Activated CD4-positive, alpha-beta T cell treated with anti-CD3 and anti-CD28 coated beads, Interleukin-2, amount 50 U/mL, for 4 hours (primary cell): ENCODE measurements at regions not wholly inside any gene's neighbourhood (a gene's known extent, or its start where the extent isn't known, plus 50 kb on each side); places are given as distances from the start of the nearest gene placed in this dataset.

Experiments used
- DNase-seq, 2 experiments: peaks; one replicate each; pipeline ENCODE4 v3.0.0-alpha.2; 2020

GRCh38 chr11:70810681-70811080 is 412.4 kb downstream of the CTTN start:
- DNase-seq = no peak

DNA sequence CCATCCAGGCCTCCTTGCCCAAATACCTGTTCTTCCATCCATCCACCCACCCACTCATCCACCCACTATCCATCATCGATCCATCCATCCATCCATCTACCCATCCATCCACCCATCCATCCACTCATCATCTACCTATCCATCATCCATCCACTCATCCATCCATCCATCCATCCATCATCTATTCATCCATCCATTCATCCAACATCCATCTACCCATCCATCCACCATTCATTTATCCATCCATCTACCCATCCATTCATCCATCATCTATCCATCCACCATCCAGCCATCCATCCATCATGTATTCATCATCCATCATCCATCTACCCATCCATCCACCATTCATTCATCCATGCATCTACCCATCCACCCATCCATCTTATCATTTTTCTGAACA is 413.2 kb downstream of the CTTN start:
- DNase-seq = no peak

GRCh38 chr11:70811915-70812314 is 413.6 kb downstream of the CTTN start:
- no peak for DNase-seq

- no peak for DNase-seq
These were observed 414.1 kb downstream of the CTTN start for GRCh38 chr11:70812472-70812871.

- DNase-seq = no peak
These were observed 415.3 kb downstream of the CTTN start for GRCh38 chr11:70813651-70814050.

DNA sequence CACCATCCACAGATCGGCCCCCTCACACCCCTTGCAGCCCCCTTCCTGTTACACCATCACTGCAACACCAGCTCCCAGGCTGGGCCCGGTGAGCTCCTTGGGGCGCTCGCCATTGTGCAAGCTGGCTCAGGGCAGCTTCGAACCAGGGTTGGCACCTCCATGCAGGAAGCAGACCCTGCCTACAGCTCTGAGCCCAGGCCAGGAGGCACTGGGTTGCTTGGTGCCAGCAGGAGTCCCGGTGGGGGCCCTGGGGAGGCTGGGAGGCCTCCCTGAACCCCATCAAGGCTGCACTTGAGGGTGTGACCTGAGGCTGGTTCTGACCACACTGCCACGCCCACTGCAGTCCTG is 417.1 kb downstream of the CTTN start:
- no peak for DNase-seq

- no peak for DNase-seq
These were observed 417.9 kb downstream of the CTTN start for GRCh38 chr11:70816156-70816678.

DNA sequence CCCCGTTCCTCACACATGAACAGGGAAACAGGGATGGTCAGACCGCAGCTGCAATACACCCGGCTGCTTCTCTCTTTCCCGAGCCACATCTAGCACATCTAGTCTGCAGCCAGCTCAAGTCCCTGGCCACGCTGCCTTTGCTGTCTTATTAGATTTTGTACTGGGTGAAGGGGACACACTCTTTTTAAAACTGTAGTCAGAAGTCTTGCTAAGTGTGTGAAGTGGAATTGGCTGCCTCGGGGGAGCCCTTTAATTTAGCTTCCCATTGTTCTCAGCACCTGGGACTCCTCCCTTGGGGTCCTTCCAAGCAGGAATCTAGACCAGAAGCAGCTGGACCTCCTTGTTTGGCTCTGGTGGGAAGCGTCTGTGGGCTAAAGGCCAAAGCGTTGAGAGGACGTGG is 420.0 kb downstream of the CTTN start:
- no peak for DNase-seq

- DNase-seq = no peak
These were observed 420.7 kb downstream of the CTTN start for GRCh38 chr11:70819022-70819421.

- no peak for DNase-seq
These were observed 422.0 kb downstream of the CTTN start for GRCh38 chr11:70820311-70820710.

DNA sequence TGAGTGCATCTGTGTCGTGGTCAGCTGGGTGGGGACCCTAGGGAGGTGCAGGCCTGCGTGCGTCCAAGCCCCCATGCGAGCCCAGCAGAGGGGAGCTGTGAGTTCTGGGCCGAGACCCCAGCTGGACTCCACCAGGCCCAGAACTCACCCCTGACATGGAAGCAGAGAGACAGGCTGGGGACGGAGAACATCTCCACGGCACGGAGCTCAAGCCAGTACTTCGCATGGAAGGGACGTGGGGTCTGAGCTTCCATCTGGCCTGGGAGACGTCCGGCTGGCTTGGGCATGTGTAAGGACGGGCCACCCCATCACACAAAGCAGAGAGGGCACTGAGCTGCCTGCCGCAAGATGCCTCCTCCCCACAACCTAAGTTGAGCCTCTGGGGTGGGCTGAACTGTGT is 422.4 kb downstream of the CTTN start:
- DNase-seq = no peak

DNA sequence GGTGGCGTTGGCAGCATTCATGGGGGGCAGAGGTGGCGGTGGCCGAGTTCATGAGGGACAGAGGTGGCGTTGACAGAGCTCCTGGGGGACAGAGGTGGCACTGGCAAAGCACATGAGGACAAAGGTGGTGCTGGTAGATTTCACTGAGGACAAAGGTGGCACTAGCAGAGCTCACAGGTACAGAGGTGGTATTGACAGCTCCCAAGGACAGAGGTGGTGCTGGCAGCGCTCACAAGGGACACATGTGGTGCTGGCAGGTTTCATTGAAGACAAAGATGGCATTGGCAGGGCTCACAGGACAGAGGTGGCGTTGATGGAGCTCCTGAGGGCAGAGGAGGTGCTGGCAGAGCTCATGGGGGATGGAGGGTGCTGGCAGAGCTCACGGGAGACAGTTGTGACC is 425.4 kb downstream of the CTTN start:
- no peak for DNase-seq

GRCh38 chr11:70824605-70825245 is 426.4 kb downstream of the CTTN start:
- DNase-seq = no peak

GRCh38 chr11:70825893-70826540 is 426.4 kb downstream of the SHANK2 start:
- no peak for DNase-seq

DNA sequence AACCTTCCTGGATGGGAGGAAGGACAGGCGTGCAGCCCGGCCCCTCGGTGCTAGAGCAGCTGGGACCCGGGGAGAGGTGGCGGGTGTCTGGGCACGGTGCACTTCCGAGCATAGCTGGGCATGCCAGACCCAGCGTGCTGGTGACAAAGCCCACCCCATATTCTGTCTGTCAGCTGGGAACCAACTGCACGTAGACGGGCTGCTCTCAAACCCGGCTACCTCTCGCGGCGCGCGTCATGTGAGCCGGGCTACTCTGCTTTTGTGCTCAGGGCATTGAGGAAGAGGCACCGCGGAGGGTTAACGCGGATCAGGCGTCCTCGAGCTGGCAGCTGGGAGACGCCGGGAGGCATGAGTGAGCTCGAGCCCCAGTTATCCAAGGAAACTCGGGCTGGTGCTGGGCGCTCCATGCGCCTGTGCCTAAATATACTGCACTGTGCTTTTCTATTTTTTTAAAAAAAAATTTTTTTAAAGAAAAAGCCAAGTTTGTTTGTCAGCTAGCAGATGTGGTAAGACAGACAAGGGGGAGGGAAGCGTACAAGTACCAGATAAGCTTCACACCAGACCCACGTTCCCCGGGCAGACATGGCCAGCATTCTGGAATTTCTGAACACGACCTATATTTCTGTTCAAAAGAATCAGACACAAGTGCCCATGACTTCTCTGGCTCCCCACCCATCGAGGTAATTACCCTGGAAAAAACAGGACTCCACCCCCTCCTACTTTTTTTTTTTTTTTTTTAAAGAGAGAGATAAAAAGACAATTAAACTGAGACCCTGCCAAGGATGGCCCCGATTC is 425.6 kb downstream of the SHANK2 start:
- DNase-seq = no peak

DNA sequence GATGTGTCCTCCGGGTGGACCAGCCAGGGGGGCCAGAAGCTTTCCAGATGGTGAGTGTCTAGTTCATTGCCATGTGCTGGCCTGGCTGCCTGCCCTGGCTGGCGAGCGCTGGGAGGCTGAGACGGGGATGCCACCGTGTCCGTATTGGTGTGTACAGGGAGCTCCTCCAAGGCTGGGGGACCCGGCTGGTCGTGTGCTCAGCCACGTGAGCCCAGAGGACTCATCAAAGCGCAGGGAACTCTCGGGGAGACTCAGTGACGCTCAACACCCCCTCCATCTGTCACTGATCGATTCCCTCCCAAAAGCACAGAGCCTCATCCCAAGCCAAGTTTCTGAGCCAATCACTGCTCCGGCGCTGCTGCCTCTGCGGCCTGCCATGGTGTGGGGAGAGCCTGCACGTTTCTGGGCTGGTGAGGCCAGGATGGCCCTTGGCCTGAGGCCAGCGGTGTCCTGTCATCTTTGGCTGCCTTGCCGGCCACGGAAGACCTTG is 423.7 kb downstream of the SHANK2 start:
- no peak for DNase-seq

- no peak for DNase-seq
These were observed 423.1 kb downstream of the SHANK2 start for GRCh38 chr11:70829134-70829885.

GRCh38 chr11:70829886-70830272 is 422.5 kb downstream of the SHANK2 start:
- DNase-seq = no peak

- DNase-seq = no peak
These were observed 419.4 kb downstream of the SHANK2 start for GRCh38 chr11:70833011-70833410.

DNA sequence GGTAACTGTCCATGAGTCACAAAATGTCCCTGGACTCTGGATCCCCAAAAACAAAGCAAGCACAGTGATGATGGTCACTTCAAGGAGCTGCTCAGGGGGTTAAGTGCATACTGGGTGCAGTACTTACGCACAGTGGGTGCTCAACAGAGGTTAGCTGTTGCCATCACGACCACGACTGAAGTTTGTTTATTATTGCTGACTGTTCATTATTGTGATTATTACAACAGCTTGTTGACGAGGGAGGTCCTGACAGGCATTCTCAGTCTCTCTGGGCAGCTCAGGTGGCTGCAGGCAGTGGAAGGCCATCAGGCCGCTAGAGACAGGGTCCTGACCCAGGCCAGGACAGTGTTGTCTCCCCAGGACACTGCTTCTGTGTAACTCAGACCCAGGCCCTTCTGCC is 418.8 kb downstream of the SHANK2 start:
- no peak for DNase-seq

- no peak for DNase-seq
These were observed 418.0 kb downstream of the SHANK2 start for GRCh38 chr11:70834277-70834940.

DNA sequence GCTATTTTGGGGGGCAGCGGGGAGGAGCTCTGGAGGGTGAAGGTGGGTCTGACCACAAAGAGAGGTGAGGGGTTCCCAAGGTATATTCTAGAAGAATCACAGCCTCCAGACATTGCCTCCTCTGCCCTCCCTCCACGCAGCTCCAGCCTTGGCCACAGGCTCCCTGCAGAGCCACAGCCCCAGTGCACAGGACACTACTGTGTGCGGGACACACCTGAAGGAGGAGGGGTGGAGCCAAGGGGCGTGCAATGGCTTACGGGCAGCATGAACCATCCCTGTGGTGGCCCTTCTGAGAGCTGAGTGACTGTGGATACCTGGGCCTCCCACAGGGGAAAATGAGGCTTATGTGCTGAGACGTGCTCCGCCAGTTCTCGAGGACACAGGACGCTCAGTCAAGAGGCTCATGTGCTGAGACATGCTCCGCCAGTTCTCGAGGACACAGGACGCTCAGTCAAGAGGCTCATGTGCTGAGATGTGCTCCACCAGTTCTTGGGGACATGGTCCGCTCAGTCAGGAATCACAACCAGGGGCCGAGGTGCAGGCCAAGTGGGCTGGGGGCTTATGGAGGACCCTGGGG is 417.3 kb downstream of the SHANK2 start:
- DNase-seq = no peak
